Transverse colon (tissue), 4 donors: ENCODE measurements at regions not wholly inside any gene's neighbourhood (a gene's known extent, or its start where the extent isn't known, plus 50 kb on each side); places are given as distances from the start of the nearest gene placed in this dataset.

Experiments
- POLR2A ChIP-seq: fragments of 450-650 bp; IDR thresholded peaks from one replicate; pipeline ENCODE4 v1.6.1; 2016; ENCODE audit warnings: antibody characterized with exemption, mild to moderate bottlenecking, moderate library complexity
- POLR2AphosphoS5 ChIP-seq, 3 donors: sonication (generic); formaldehyde crosslinking; IDR thresholded peaks; one replicate each; pipeline ENCODE4 v1.6.1; 2016; ENCODE audit warnings: antibody characterized with exemption in 3 of 3
- TF ChIP-seq, protein P1 (sequence below), 5 experiments: fragments of 200-600 bp in 3 of 5; fragments of 450-650 bp in 2 of 5; sonication (generic) in 3 of 5; IDR thresholded peaks; 1 replicate in 2 of 5; 2 replicates in 3 of 5; pipeline ENCODE4 v1.5.1; 2016 to 2017; ENCODE audit warnings: antibody characterized with exemption in 5 of 5, inconsistent platforms in 3 of 5, mild to moderate bottlenecking in 2 of 5, moderate library complexity in 1 of 5

DNA sequence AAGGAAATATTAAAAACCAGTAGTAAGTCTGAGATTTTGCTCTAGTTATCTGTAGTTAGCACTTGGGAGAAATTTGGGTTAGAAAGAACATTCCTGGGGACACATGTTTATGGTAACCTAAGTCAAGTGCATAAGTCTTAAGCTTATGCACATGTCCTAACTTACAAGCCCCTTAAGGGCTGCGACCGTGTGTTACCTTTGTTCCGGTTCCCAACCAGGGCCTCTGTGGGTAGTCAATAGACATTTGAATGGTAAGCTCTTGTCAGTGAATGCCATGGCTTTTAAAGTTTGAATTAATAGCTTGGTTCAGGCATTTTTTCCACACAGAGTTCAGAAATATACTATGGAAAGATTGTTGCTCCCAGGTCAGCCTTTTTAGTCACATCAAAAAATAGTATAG is 64.7 kb upstream of the CWC22 start:
- no peak for TF ChIP-seq POLR2AphosphoS5 (IDR thresholded peaks at IDR 0.05)
- TF ChIP-seq, protein P1, sequence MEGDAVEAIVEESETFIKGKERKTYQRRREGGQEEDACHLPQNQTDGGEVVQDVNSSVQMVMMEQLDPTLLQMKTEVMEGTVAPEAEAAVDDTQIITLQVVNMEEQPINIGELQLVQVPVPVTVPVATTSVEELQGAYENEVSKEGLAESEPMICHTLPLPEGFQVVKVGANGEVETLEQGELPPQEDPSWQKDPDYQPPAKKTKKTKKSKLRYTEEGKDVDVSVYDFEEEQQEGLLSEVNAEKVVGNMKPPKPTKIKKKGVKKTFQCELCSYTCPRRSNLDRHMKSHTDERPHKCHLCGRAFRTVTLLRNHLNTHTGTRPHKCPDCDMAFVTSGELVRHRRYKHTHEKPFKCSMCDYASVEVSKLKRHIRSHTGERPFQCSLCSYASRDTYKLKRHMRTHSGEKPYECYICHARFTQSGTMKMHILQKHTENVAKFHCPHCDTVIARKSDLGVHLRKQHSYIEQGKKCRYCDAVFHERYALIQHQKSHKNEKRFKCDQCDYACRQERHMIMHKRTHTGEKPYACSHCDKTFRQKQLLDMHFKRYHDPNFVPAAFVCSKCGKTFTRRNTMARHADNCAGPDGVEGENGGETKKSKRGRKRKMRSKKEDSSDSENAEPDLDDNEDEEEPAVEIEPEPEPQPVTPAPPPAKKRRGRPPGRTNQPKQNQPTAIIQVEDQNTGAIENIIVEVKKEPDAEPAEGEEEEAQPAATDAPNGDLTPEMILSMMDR (IDR thresholded peaks at IDR 0.05): no peak
- no peak for TF ChIP-seq POLR2A
